Smooth muscle cell (in vitro differentiated cells): ENCODE measurements at regions not wholly inside any gene's neighbourhood (a gene's known extent, or its start where the extent isn't known, plus 50 kb on each side); places are given as distances from the start of the nearest gene placed in this dataset.
A peak's percentile ranks its signal among the peaks of the same experiment; 100 is the strongest.

ENCODE experiments used
- DNase-seq: peaks from one replicate; lab custom pipeline; 2025; ENCODE audit not compliant: unreplicated experiment; lab: John Stamatoyannopoulos, UW
- H2AFZ ChIP-seq: fragments of 200-600 bp; sonication (generic); 2 replicates; pipeline ENCODE4 v1.6.0; 2016; ENCODE audit warnings: antibody characterized with exemption, low read depth, mild to moderate bottlenecking
- H3F3A ChIP-seq: fragments of 200-600 bp; sonication (generic); 2 replicates; pipeline ENCODE4 v1.6.0; 2017; ENCODE audit warnings: antibody characterized with exemption, low read depth
- H3K27ac ChIP-seq: fragments of 200-600 bp; sonication (generic); 2 replicates; pipeline ENCODE4 v1.5.1; 2016; ENCODE audit warnings: low read depth, mild to moderate bottlenecking
- H3K27me3 ChIP-seq: fragments of 200-600 bp; sonication (generic); 2 replicates; pipeline ENCODE4 v1.6.1; 2016; ENCODE audit warnings: low read depth, mild to moderate bottlenecking
- H3K36me3 ChIP-seq: fragments of 200-600 bp; sonication (generic); 2 replicates; pipeline ENCODE4 v1.5.1; 2016; ENCODE audit warnings: low read depth
- H3K4me1 ChIP-seq: fragments of 200-600 bp; sonication (generic); 2 replicates; pipeline ENCODE4 v1.5.1; 2016; ENCODE audit warnings: low read depth
- H3K4me2 ChIP-seq: fragments of 200-600 bp; sonication (generic); 2 replicates; pipeline ENCODE4 v1.6.0; 2016; ENCODE audit warnings: mild to moderate bottlenecking
- H3K4me3 ChIP-seq: fragments of 200-600 bp; sonication (generic); 2 replicates; pipeline ENCODE4 v1.5.1; 2016; ENCODE audit warnings: mild to moderate bottlenecking
- H3K79me2 ChIP-seq: fragments of 200-600 bp; sonication (generic); 2 replicates; pipeline ENCODE4 v1.6.0; 2016; ENCODE audit warnings: low read depth, mild to moderate bottlenecking
- H3K9ac ChIP-seq: fragments of 200-600 bp; sonication (generic); 2 replicates; pipeline ENCODE4 v1.6.0; 2016; ENCODE audit warnings: low read depth
- H3K9me3 ChIP-seq: fragments of 200-600 bp; sonication (generic); replicated peaks from 2 replicates; pipeline ENCODE4 v1.5.1; 2016; ENCODE audit warnings: low read depth
- H4K20me1 ChIP-seq: fragments of 200-600 bp; sonication (generic); 2 replicates; pipeline ENCODE4 v1.6.0; 2016; ENCODE audit warnings: low read depth
- CTCF ChIP-seq: fragments of 200-600 bp; sonication (generic); IDR thresholded peaks from 2 replicates; pipeline ENCODE4 v1.5.1; 2017; ENCODE audit warnings: borderline replicate concordance, mild to moderate bottlenecking, antibody characterized with exemption; ENCODE audit not compliant: insufficient read depth, poor library complexity, severe bottlenecking
- WGBS: methylation state at CpG from one replicate; pipeline ENCODE4 v1.1.7; 2016; ENCODE audit warnings: low lambda C conversion rate; 5-methylcytosine and 5-hydroxymethylcytosine counted together

- no peak overlapping the region for H2AFZ ChIP-seq
- no peaks in the 10 kb centered on the region for H3K36me3 ChIP-seq
- no peak overlapping the region for H3K9ac ChIP-seq
- H3K27me3 ChIP-seq: no peaks in the 10 kb centered on the region
- no peak for TF ChIP-seq CTCF
- H3K79me2 ChIP-seq: no peaks in the 10 kb centered on the region
- no peaks in the 10 kb centered on the region for H3F3A ChIP-seq
- no peak overlapping the region for H3K27ac ChIP-seq
- no peak overlapping the region for H3K4me3 ChIP-seq
- no peak overlapping the region for H3K4me2 ChIP-seq
- no peaks in the 10 kb centered on the region for H3K9me3 ChIP-seq
- DNase-seq: no peak
- no peaks in the 10 kb centered on the region for H3K4me1 ChIP-seq
- no peaks in the 10 kb centered on the region for H4K20me1 ChIP-seq
These were observed 137.6 kb downstream of the OTOR start for GRCh38 chr20:16885746-16886145.

GRCh38 chr20:16898433-16898832, 150.3 kb downstream of the OTOR start:
- Histone ChIP-seq H2AFZ (no peak overlapping the region), H3K4me2 (peak overlapping the region; percentile 58)

GRCh38 chr20:16902662-16903061, 154.5 kb downstream of the OTOR start:
- no peak for TF ChIP-seq CTCF
- Histone ChIP-seq H3K27ac (no peak overlapping the region), H3K27me3 (no peaks in the 10 kb centered on the region), H3F3A (no peaks in the 10 kb centered on the region), H3K79me2 (no peaks in the 10 kb centered on the region), H2AFZ (no peak overlapping the region), H3K4me3 (no peak overlapping the region), H3K9ac (no peak overlapping the region), H4K20me1 (no peaks in the 10 kb centered on the region), H3K36me3 (no peaks in the 10 kb centered on the region), H3K4me2 (no peak overlapping the region), H3K9me3 (no peaks in the 10 kb centered on the region), H3K4me1 (no peaks in the 10 kb centered on the region)
- WGBS: 98% methylated on average over 2 of the region's 2 CpGs
- DNase-seq: no peak

More at GRCh38 chr20:16898433-16898832, 150.3 kb downstream of the OTOR start:
- Histone ChIP-seq H3K4me3 (no peak overlapping the region), H3K36me3 (no peaks in the 10 kb centered on the region), H3K79me2 (no peaks in the 10 kb centered on the region), H3F3A (no peaks in the 10 kb centered on the region), H3K9ac (no peak overlapping the region), H3K9me3 (no peaks in the 10 kb centered on the region), H4K20me1 (no peaks in the 10 kb centered on the region), H3K27ac (no peak overlapping the region), H3K27me3 (no peaks in the 10 kb centered on the region), H3K4me1 (no peaks in the 10 kb centered on the region)
- DNase-seq: no peak
- TF ChIP-seq CTCF: no peak
- WGBS: 48% methylated on average over 4 of the region's 4 CpGs

- Histone ChIP-seq H3K4me2 (no peak overlapping the region), H3K4me1 (no peaks in the 10 kb centered on the region), H3K9ac (no peak overlapping the region), H3K27ac (no peak overlapping the region), H3K79me2 (no peaks in the 10 kb centered on the region), H2AFZ (no peak overlapping the region), H3K36me3 (no peaks in the 10 kb centered on the region), H3K27me3 (no peaks in the 10 kb centered on the region), H3K9me3 (no peaks in the 10 kb centered on the region), H3F3A (no peaks in the 10 kb centered on the region), H3K4me3 (no peak overlapping the region), H4K20me1 (no peaks in the 10 kb centered on the region)
- TF ChIP-seq CTCF: no peak
- DNase-seq: no peak
- WGBS: 64% methylated on average over 5 of the region's 5 CpGs
These were observed 156.6 kb downstream of the OTOR start for GRCh38 chr20:16904751-16905150.
